ENCODE measurements at regions not wholly inside any gene's neighbourhood (a gene's known extent, or its start where the extent isn't known, plus 50 kb on each side); places are given as distances from the start of the nearest gene placed in this dataset.

DNA sequence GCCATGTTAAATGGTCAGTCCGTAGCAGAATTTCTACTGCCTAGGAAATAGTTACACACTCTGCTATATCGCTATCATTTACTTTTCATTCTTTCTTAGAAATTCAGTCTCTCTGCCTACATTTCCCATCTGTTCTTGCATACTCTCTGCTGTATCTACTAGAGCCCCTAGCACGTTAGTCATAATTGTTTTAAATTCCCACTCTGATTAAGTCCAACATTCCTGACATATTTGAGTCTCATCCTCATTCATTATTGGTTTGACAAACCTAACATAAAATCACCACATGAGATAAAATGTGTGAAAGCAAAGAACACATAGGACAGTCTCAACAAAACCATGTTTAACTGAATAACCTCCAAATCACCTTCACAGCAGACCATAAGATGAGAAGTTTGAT is 513.6 kb downstream of the PLPP3 start:
- H3K27ac ChIP-seq: no peak overlapping the region
- TF ChIP-seq CTCF (IDR thresholded peaks at IDR 0.05): no peak
- no peak for TF ChIP-seq ZFX (IDR thresholded peaks at IDR 0.05; ENCODE audit: borderline replicate concordance)

DNA sequence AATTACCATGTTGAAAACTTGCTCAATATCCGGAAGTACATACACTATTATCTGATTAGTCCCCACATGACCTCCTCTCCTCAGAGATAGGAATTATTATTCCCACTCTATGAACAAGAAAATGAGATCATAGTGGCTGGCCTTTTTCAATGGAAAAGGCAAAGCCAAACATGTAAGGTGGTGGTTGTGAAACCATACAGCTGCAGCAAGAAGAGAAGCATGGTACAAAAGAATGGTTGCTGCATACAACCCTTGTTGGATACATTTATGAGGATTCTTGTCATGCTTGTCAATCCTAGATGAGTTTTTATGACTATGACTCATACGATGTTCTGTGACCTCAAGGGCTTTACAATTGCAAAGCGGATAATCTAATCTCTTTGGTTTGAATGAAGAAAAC is 514.7 kb downstream of the PLPP3 start:
- TF ChIP-seq ZFX (IDR thresholded peaks at IDR 0.05; ENCODE audit: borderline replicate concordance) (no peak), CTCF (IDR thresholded peaks at IDR 0.05) (no peak)
- H3K27ac ChIP-seq: no peak overlapping the region

DNA sequence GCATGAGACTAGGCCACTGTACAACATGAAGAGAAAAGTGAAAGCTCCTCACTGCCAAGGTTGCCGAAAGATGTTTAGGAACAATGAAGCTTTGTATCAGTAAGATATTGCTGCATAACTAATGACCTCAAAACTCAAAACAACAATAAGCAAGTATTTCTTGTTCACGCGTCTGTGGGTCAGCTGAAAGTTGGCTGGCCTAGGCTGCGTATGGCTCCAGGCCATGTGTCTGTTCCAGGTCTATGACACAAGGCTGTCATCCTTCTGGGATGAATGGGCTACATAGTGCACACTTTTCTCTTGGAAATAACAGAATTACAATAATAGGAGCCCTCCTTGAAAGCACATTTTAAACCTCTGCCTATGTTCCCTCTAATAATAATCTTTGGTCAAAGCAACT is 515.9 kb downstream of the PLPP3 start:
- no peak overlapping the region for H3K27ac ChIP-seq

DNA sequence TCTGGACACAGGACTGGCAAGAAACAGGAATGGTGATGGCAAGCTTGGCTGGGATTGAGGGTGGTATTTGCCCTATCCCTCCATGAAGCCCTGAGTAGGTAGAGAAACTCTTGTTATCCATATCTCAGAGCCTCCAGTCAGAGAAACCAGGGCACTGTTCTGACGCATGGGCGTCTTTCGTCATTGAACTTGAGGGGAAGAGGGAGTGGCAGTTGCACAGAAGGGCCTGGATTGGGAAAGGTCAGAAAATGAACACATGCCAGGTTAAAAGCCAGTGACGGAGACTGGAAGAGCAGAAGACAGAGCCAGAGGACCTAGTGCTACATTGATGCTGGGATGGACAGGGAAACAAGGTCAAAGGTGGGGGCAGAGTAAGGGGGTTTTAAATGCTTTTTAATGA is 516.7 kb downstream of the PLPP3 start:
- H3K27ac ChIP-seq: no peak overlapping the region
- TF ChIP-seq CTCF (IDR thresholded peaks at IDR 0.05): no peak

More for the DNA sequence above, 515.9 kb downstream of the PLPP3 start:
- TF ChIP-seq CTCF (IDR thresholded peaks at IDR 0.05): no peak
- TF ChIP-seq ZFX (IDR thresholded peaks at IDR 0.05; ENCODE audit: borderline replicate concordance): no peak

DNA sequence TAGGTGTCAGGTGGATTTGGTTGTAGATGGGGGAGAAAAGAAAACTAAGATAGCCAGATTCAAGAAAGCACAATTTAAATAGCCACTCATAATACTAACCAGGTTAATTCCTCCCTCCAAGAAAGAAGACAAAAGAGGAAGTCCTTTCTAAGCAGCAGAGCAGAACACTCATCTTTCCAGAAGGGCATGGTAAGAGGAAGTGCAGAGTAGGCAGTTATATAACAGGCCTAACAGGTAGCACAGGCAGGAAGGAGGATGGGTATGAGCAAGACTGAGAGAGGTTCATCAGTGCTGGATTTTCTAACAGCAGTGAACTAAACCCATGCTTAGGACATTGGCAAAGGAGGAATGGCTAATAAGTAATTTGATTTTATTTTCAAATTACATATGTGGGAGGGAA is 517.5 kb downstream of the PLPP3 start:
- H3K27ac ChIP-seq: no peak overlapping the region
- TF ChIP-seq ZFX (IDR thresholded peaks at IDR 0.05; ENCODE audit: borderline replicate concordance) (no peak), CTCF (IDR thresholded peaks at IDR 0.05) (no peak)

DNA sequence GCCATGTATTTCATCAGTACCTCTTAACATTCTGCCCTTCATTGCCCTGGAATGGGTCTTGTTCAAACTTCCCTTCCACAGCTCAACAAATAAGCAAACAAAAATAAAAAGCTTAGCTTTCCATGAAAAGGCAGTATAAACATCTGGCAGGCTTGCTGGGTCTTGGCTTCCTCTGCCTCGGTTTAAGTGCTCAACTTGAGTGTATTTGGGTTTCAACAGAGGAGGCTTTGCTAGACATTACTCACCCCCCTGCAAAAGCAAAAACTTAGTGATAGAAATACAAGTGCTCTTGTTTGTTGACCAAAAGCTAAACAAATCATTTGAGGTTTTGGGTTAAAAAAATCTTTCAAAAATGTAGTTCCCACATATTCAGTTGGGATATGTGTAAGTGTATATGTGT is 518.5 kb downstream of the PLPP3 start:
- no peak overlapping the region for H3K27ac ChIP-seq
- TF ChIP-seq ZFX (IDR thresholded peaks at IDR 0.05; ENCODE audit: borderline replicate concordance) (no peak), CTCF (IDR thresholded peaks at IDR 0.05) (no peak)

GRCh38 chr1:56057466-56058405 is 521.6 kb downstream of the PLPP3 start:
- no peak for TF ChIP-seq ZFX (IDR thresholded peaks at IDR 0.05; ENCODE audit: borderline replicate concordance)
- no peak for TF ChIP-seq CTCF (IDR thresholded peaks at IDR 0.05)
- H3K27ac ChIP-seq: no peak overlapping the region

Measured in 22Rv1 (cell line).